NCI-H2081 (cell line): ENCODE measurements at regions not wholly inside any gene's neighbourhood (a gene's known extent, or its start where the extent isn't known, plus 50 kb on each side); places are given as distances from the start of the nearest gene placed in this dataset.

Experiments
- DNase-seq, 2 experiments: peaks; one replicate each; lab custom pipeline; 2025; lab: John Stamatoyannopoulos, UW

DNA sequence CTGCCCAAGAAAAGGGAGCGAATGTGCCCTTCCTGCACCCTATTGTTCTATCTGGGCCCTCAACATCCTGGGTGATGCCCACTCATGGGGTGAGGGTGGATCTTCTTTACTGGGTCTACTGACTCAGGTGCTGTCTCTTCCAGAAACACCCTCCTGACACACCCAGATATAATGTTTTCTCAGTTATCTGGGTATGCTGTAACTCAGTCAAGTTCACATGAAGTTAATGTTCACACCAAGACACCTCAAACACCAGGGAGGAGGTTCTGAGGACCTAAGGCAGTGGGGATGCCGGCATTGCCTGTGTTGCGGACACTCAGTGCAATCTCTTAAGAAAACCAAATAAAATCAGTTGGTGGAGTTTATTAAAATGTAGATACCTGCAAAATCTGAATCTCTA is 500.9 kb downstream of the BCL11A start:
- DNase-seq: no peak

- no peak for DNase-seq
Measured at GRCh38 chr2:60051991-60052390, 501.5 kb downstream of the BCL11A start.

DNA sequence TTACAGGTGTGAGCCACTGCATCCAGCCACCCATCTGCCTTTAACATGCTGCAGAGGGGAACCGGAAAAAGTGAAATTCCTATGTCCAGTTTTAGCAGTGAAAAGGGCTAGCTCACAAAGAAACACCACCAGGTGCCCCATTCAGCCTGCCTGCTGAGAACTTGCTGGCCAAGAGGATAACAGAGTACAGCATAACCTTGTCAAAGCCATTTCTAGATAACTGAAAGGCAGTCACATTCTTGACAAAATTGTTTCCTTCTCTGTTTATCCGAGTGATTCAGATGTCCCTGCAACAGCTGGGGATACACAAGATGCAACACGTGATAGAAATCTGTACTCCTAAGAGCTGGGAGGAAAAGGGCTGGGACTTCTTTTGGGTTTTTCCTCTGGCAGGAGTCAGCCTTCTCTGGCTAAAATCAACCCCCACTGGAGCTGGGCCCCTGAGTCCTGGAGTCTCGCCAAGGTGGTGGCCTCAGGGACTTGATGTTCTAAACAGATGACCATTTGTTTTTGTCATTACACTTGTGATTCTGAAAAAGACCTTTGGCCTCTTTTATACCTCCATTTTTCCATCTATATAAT is 505.4 kb downstream of the BCL11A start:
- DNase-seq: no peak

GRCh38 chr2:60047347-60047746 is 506.1 kb downstream of the BCL11A start:
- DNase-seq: no peak

GRCh38 chr2:60046529-60046928 is 506.9 kb downstream of the BCL11A start:
- DNase-seq: no peak

GRCh38 chr2:60045456-60045855 is 508.0 kb downstream of the BCL11A start:
- DNase-seq: no peak

GRCh38 chr2:60044484-60044883 is 509.0 kb downstream of the BCL11A start:
- no peak for DNase-seq

- DNase-seq: no peak
Measured at GRCh38 chr2:60042023-60042422, 511.4 kb downstream of the BCL11A start.

DNA sequence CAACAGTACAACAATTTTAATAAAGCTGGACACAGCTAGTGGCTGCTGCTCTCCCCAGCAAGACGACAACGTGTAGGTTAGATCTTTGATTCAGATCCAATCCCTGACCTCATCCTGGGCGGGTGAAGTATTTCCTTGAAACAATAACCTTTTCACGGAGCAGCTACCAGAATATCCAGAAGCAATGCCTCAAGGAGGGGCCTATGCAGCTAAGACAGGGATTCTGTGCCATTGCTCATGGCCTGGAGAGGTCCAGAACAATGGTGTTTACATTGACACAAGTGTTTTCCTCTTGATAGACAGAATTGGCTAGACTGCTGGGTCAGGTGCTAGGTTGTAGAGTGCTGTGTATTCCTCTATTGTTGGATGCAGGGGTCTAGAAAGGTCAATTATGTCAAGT is 520.1 kb downstream of the BCL11A start:
- no peak for DNase-seq

DNA sequence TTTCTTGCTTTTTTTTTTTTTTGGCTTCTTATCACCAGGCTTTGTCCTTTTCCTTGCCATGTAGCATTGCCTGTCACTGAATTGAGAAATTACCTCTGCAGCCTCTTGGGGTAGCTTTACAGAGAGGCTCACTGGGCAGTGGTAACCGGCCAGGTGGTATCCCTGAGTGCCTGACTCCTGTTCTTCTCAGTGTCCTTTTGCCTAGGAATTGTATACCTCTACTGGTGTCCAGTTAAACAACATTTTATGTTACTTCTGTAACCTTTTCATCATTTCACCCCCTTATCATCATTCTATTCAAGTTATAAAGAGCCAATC is 523.9 kb downstream of the BCL11A start:
- DNase-seq: no peak

- DNase-seq: peak in 1 of 2 experiments; percentile 72
Measured at GRCh38 chr2:60028849-60029565, 524.4 kb downstream of the BCL11A start.

- DNase-seq: no peak
Measured at GRCh38 chr2:60025496-60025895, 528.0 kb downstream of the BCL11A start.

GRCh38 chr2:60023256-60023985 is 530.0 kb downstream of the BCL11A start:
- no peak for DNase-seq

- no peak for DNase-seq
Measured at GRCh38 chr2:60007671-60008070, 545.8 kb downstream of the BCL11A start.

GRCh38 chr2:60003076-60003475 is 550.4 kb downstream of the BCL11A start:
- DNase-seq: no peak

DNA sequence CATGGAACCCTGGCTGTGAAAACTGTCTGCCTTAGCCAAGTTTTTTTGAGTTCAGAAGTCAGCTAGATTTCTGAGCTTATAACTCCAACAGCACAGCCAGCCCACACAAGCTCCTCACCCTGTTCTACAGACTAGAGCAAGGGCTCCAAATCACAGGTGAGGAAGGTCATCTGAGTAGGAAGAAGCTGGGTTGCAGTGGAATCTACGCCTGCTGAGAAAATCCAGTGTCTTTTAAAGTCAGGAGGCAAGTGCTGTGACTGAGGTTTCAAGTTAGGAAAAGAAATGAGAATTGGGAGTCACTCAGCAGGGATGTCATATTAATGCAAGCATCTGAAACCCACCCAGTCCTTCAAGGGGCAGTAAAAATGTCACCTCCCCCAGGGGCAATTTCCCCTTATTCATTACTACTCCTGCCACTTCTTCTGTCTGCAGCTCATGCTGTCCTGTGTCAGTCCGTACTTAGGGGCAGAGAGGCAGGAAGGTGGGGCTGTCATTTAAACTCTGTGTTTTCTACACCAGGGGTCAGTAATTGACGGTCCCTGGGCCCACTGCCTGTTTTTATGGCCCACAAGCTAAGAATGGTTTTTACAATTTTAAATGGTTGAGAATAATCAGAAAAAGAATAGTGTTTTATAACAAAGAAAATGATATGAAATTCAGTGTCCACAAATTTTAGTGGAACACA is 551.1 kb downstream of the BCL11A start:
- no peak for DNase-seq

DNA sequence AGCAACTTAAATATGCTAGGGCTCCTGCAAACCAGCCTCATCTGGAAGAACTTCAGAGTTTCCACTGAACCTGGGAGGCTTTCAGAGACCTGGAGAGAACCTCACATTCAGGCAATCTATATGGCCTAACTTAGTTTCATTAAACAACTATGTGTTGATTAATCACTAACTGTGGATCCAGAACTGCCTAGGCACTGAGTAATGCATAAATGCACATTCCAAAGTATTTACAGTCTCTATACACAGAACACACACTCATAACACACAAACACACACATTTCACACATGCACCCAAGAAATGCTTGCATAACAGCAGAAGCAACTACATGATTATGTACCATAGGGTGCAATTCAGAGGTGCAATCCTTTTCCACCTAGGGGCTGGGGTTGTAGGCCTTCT is 552.8 kb downstream of the BCL11A start:
- no peak for DNase-seq

GRCh38 chr2:59998324-59998723 is 555.1 kb downstream of the BCL11A start:
- DNase-seq: no peak

- DNase-seq: no peak
Measured at GRCh38 chr2:59997371-59997770, 556.1 kb downstream of the BCL11A start.

GRCh38 chr2:59996855-59997254 is 556.6 kb downstream of the BCL11A start:
- no peak for DNase-seq

GRCh38 chr2:59993726-59994125 is 559.7 kb downstream of the BCL11A start:
- DNase-seq: no peak

GRCh38 chr2:59988341-59988740 is 565.1 kb downstream of the BCL11A start:
- no peak for DNase-seq

DNA sequence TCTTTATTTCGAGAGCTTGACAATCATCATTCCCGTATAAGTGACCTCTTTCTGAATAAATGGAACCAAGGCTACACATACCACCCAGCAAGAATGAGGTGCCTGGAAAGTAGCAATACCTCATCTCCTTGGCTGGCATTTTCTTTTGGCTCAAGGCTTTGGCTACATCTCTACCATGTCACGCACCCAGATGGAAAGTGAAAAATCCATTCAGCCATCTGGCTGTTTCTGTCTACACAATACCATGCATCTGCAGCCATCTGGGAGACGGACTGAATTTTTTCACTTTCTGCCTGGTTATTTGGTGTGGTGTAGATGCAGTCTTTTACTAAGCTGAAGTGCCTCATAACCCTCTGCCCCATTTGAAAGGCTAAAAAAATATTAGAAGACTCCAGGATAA is 566.9 kb downstream of the BCL11A start:
- no peak for DNase-seq
